ENCODE measurements at regions not wholly inside any gene's neighbourhood (a gene's known extent, or its start where the extent isn't known, plus 50 kb on each side); places are given as distances from the start of the nearest gene placed in this dataset.

DNA sequence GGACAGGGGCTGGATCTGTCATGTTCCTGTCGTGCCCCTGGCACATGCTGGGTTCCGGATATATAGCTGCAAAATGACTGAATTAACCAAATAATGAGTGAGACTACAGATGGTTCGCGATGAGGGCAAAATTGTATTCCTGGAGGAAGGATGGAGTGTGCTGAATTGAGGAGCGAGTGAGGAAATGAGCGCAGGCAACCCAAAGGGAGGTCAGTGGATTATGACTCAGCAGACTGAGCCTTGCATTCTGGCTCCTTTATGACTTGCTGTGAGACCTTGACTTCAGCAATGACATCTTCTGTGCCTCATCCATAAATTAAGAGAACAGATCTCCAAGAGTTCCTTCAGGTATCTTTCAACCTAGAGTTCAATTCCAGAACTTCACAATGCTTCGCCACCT lies 115.0 kb upstream of the CLDN10 start (continued):
- TF ChIP-seq, protein P1, sequence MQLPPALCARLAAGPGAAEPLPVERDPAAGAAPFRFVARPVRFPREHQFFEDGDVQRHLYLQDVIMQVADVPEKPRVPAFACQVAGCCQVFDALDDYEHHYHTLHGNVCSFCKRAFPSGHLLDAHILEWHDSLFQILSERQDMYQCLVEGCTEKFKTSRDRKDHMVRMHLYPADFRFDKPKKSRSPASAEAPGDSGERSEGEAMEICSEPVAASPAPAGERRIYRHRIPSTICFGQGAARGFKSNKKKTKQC (CRISPR knock-in tag; IDR thresholded peaks at IDR 0.05), result no peak
- no peak for TF ChIP-seq ZNF3 (CRISPR knock-in tag; IDR thresholded peaks at IDR 0.05)
- TF ChIP-seq, protein P2, sequence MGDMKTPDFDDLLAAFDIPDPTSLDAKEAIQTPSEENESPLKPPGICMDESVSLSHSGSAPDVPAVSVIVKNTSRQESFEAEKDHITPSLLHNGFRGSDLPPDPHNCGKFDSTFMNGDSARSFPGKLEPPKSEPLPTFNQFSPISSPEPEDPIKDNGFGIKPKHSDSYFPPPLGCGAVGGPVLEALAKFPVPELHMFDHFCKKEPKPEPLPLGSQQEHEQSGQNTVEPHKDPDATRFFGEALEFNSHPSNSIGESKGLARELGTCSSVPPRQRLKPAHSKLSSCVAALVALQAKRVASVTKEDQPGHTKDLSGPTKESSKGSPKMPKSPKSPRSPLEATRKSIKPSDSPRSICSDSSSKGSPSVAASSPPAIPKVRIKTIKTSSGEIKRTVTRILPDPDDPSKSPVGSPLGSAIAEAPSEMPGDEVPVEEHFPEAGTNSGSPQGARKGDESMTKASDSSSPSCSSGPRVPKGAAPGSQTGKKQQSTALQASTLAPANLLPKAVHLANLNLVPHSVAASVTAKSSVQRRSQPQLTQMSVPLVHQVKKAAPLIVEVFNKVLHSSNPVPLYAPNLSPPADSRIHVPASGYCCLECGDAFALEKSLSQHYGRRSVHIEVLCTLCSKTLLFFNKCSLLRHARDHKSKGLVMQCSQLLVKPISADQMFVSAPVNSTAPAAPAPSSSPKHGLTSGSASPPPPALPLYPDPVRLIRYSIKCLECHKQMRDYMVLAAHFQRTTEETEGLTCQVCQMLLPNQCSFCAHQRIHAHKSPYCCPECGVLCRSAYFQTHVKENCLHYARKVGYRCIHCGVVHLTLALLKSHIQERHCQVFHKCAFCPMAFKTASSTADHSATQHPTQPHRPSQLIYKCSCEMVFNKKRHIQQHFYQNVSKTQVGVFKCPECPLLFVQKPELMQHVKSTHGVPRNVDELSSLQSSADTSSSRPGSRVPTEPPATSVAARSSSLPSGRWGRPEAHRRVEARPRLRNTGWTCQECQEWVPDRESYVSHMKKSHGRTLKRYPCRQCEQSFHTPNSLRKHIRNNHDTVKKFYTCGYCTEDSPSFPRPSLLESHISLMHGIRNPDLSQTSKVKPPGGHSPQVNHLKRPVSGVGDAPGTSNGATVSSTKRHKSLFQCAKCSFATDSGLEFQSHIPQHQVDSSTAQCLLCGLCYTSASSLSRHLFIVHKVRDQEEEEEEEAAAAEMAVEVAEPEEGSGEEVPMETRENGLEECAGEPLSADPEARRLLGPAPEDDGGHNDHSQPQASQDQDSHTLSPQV (IDR thresholded peaks at IDR 0.05), result peak; percentile 61; the same call in 1 of the 2 replicates
- no peak for TF ChIP-seq TAF1 (IDR thresholded peaks at IDR 0.05; ENCODE audit: control insufficient read depth, extremely low read depth, insufficient read depth, low read length, severe bottlenecking)
- TF ChIP-seq MEF2D (tag; conservative IDR thresholded peaks at IDR 0.05; ENCODE audit: low read depth), result 0 out of 2 replicates have a peak, but pooled peaks have one; percentile 14
- TF ChIP-seq MAFK (IDR thresholded peaks at IDR 0.05; ENCODE audit: low read length), result peak; percentile 82
- peak; percentile 91 for TF ChIP-seq NFE2 (IDR thresholded peaks at IDR 0.05; ENCODE audit: low read depth)
- TF ChIP-seq DACH1 (IDR thresholded peaks at IDR 0.05; ENCODE audit: partially characterized antibody), result no peak
- peak; percentile 12; the same call in 1 of the 2 replicates for TF ChIP-seq SMAD4 (CRISPR knock-in tag; conservative IDR thresholded peaks at IDR 0.05)
- no peak for TF ChIP-seq NR4A1 (CRISPR knock-in tag; IDR thresholded peaks at IDR 0.05)
- peak; percentile 64; the same call in 1 of the 2 replicates for TF ChIP-seq NR4A1 (tag; IDR thresholded peaks at IDR 0.05)
- TF ChIP-seq, protein P3, sequence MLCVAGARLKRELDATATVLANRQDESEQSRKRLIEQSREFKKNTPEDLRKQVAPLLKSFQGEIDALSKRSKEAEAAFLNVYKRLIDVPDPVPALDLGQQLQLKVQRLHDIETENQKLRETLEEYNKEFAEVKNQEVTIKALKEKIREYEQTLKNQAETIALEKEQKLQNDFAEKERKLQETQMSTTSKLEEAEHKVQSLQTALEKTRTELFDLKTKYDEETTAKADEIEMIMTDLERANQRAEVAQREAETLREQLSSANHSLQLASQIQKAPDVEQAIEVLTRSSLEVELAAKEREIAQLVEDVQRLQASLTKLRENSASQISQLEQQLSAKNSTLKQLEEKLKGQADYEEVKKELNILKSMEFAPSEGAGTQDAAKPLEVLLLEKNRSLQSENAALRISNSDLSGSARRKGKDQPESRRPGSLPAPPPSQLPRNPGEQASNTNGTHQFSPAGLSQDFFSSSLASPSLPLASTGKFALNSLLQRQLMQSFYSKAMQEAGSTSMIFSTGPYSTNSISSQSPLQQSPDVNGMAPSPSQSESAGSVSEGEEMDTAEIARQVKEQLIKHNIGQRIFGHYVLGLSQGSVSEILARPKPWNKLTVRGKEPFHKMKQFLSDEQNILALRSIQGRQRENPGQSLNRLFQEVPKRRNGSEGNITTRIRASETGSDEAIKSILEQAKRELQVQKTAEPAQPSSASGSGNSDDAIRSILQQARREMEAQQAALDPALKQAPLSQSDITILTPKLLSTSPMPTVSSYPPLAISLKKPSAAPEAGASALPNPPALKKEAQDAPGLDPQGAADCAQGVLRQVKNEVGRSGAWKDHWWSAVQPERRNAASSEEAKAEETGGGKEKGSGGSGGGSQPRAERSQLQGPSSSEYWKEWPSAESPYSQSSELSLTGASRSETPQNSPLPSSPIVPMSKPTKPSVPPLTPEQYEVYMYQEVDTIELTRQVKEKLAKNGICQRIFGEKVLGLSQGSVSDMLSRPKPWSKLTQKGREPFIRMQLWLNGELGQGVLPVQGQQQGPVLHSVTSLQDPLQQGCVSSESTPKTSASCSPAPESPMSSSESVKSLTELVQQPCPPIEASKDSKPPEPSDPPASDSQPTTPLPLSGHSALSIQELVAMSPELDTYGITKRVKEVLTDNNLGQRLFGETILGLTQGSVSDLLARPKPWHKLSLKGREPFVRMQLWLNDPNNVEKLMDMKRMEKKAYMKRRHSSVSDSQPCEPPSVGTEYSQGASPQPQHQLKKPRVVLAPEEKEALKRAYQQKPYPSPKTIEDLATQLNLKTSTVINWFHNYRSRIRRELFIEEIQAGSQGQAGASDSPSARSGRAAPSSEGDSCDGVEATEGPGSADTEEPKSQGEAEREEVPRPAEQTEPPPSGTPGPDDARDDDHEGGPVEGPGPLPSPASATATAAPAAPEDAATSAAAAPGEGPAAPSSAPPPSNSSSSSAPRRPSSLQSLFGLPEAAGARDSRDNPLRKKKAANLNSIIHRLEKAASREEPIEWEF (CRISPR knock-in tag; IDR thresholded peaks at IDR 0.05), result no peak
- no peak for TF ChIP-seq MCM2 (IDR thresholded peaks at IDR 0.05; ENCODE audit: low read depth)
- TF ChIP-seq BACH1 (tag; IDR thresholded peaks at IDR 0.05), result peak; percentile 40; the same call in 1 of the 2 replicates
- TF ChIP-seq GABPB2 (CRISPR knock-in tag; conservative IDR thresholded peaks at IDR 0.05), result no peak
- TF ChIP-seq EP300 (IDR thresholded peaks at IDR 0.05; ENCODE audit: low read length), result peak; percentile 40; the same call in 1 of the 2 replicates
- TF ChIP-seq TEAD2 (tag; IDR thresholded peaks at IDR 0.05), result peak; percentile 28; the same call in 1 of the 2 replicates
- no peak for TF ChIP-seq BRD9 (IDR thresholded peaks at IDR 0.05; ENCODE audit: low read depth, partially characterized antibody)
- TF ChIP-seq MTA2 (IDR thresholded peaks at IDR 0.05; ENCODE audit: low read depth), result no peak
